OCI-LY3 (cell line): ENCODE measurements at regions not wholly inside any gene's neighbourhood (a gene's known extent, or its start where the extent isn't known, plus 50 kb on each side); places are given as distances from the start of the nearest gene placed in this dataset.

Source experiments
- H2AFZ ChIP-seq: fragments of 200-600, 300-600 bp; shearing (Covaris generic); 2 replicates; pipeline ENCODE4 v1.6.0; 2014; ENCODE audit warnings: antibody characterized with exemption, low read depth, low read length
- H3K27ac ChIP-seq: fragments of 200-600, 300-600 bp; sonication (generic); 2 replicates; pipeline ENCODE4 v1.5.1; 2014; ENCODE audit warnings: mild to moderate bottlenecking, low read length, moderate library complexity, mixed read lengths
- H3K27me3 ChIP-seq: fragments of 200-600, 300-600 bp; sonication (generic); 2 replicates; pipeline ENCODE4 v1.6.1; 2014; ENCODE audit warnings: low read depth, low read length, mixed read lengths
- H3K36me3 ChIP-seq: fragments of 200-600, 300-600 bp; sonication (generic); replicated peaks from 2 replicates; pipeline ENCODE3; 2014; ENCODE audit warnings: low read depth, low read length, mixed read lengths
- H3K4me1 ChIP-seq: fragments of 300-600, 200-600 bp; sonication (generic); 2 replicates; pipeline ENCODE4 v1.6.1; 2014; ENCODE audit warnings: low read length, mixed read lengths
- H3K4me2 ChIP-seq: fragments of 200-600, 300-600 bp; sonication (generic); 2 replicates; pipeline ENCODE4 v1.6.1; 2014; ENCODE audit warnings: low read length, mixed read lengths
- H3K4me3 ChIP-seq: fragments of 300-600, 200-600 bp; sonication (generic); 2 replicates; pipeline ENCODE4 v1.5.1; 2014; ENCODE audit warnings: antibody characterized with exemption, mild to moderate bottlenecking, low read length, moderate library complexity
- H3K79me2 ChIP-seq: fragments of 300-600, 200-600 bp; shearing (Covaris generic); 2 replicates; pipeline ENCODE4 v1.6.1; 2014; ENCODE audit warnings: mild to moderate bottlenecking, low read length, mixed read lengths
- H3K9ac ChIP-seq: fragments of 300-600, 200-600 bp; shearing (Covaris generic); 2 replicates; pipeline ENCODE4 v1.6.0; 2014; ENCODE audit warnings: mild to moderate bottlenecking, low read length, moderate library complexity
- H3K9me3 ChIP-seq: fragments of 200-600, 300-600 bp; shearing (Covaris generic); 2 replicates; pipeline ENCODE4 v1.6.1; 2014; ENCODE audit warnings: low read length, mixed read lengths; ENCODE audit not compliant: insufficient read depth
- H4K20me1 ChIP-seq: fragments of 200-600, 300-600 bp; sonication (generic); 2 replicates; pipeline ENCODE4 v1.6.1; 2016; ENCODE audit warnings: low read length, mixed read lengths; ENCODE audit not compliant: insufficient read depth
- EZH2phosphoT487 ChIP-seq: fragments of 200-600 bp; shearing (Covaris generic); IDR thresholded peaks from 2 replicates; pipeline ENCODE4 v1.6.1; 2018; ENCODE audit warnings: antibody characterized with exemption, mixed run types, low read depth
- TF ChIP-seq, protein P1 (sequence below): fragments of 200-600, 300-600 bp; sonication (generic); IDR thresholded peaks from 2 replicates; pipeline ENCODE4 v1.5.1; 2014; ENCODE audit warnings: antibody characterized with exemption, low read length, low read depth

DNA sequence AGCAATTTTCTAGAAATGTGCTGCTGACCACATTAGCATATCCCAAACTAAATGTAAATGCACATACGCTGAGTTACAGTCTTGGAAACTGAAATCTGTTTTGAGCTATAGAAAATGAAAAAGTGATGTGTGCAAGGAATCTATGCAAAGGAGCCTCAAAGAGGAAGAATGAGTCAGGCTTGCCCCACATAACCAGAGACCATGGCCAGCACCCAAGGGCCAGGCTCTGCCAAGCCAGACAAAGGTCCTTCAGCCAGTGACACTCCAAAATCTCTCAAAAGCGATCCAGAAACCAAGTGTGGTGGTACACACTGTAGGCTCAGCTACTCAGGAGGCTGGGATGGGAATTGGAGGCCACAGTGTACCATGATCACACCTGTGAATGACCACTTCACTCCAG lies 195.2 kb downstream of the TOMM20 start:
- no peaks in the 10 kb centered on the region for H3K9me3 ChIP-seq
- no peaks in the 10 kb centered on the region for H3K36me3 ChIP-seq
- peak overlapping the region; percentile 86 for H3K4me2 ChIP-seq
- peak overlapping the region; percentile 84 for H3K27ac ChIP-seq
- H3K79me2 ChIP-seq: no peaks in the 10 kb centered on the region
- peak overlapping the region; percentile 64 for H3K9ac ChIP-seq
- peak overlapping the region; percentile 61 for H3K4me3 ChIP-seq
- H4K20me1 ChIP-seq: no peaks in the 10 kb centered on the region
- no peak overlapping the region for H2AFZ ChIP-seq
- H3K4me1 ChIP-seq: peaks cover 48% of the 10 kb centered on the region
- H3K27me3 ChIP-seq: peaks cover 20% of the 10 kb centered on the region
- no peak for TF ChIP-seq EZH2phosphoT487
- TF ChIP-seq, protein P1, sequence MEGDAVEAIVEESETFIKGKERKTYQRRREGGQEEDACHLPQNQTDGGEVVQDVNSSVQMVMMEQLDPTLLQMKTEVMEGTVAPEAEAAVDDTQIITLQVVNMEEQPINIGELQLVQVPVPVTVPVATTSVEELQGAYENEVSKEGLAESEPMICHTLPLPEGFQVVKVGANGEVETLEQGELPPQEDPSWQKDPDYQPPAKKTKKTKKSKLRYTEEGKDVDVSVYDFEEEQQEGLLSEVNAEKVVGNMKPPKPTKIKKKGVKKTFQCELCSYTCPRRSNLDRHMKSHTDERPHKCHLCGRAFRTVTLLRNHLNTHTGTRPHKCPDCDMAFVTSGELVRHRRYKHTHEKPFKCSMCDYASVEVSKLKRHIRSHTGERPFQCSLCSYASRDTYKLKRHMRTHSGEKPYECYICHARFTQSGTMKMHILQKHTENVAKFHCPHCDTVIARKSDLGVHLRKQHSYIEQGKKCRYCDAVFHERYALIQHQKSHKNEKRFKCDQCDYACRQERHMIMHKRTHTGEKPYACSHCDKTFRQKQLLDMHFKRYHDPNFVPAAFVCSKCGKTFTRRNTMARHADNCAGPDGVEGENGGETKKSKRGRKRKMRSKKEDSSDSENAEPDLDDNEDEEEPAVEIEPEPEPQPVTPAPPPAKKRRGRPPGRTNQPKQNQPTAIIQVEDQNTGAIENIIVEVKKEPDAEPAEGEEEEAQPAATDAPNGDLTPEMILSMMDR: no peak

DNA sequence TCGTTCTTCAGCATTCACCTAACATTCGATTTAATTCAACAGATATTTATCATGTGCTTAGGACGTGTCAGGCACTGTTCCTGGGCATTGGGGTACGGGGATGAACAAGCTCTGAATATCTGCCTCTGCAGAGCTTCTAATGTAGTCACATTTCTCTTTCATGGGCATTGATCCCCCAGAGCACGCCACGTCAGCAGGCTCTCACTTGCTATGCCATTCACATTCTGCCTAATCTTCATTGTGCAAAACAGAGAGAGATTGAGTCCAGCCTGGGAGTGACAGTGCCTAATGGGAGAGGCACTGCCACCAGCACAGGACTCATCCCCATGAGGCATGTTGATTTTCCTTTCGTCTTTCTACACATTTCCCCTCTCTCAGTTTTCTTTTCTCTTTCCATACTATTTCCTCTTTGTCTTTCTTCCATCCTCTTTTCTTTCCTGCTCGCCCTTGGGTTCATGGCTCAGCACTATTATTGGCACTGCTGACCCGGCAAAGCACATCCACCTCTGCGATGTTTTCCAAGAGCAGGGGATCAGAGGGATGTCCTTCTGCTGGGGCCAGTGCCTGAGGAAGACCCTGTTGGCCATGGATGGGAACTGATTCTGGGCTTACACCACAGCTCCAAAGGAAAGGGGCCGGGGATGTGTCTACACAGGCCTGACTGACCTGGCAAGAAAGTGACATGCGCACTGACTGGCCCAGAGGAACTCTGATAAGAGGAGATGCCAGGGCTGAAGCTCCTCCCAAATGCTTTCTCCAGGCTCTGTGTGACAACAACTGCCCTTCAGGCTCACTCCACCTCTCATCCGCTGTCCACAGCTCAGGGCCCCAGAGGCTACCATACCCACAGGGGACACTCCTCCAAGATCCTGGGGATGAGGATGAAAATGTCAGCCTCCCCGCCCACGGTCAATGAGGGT lies 195.9 kb downstream of the TOMM20 start:
- H3K27me3 ChIP-seq: peaks cover 27% of the 10 kb centered on the region
- peak overlapping the region; percentile 60 for H3K9ac ChIP-seq
- no peaks in the 10 kb centered on the region for H3K36me3 ChIP-seq
- H4K20me1 ChIP-seq: no peaks in the 10 kb centered on the region
- H3K4me1 ChIP-seq: peaks cover 55% of the 10 kb centered on the region
- H3K27ac ChIP-seq: peak overlapping the region; percentile 84
- H3K4me3 ChIP-seq: peak overlapping the region; percentile 61
- H3K9me3 ChIP-seq: no peaks in the 10 kb centered on the region
- TF ChIP-seq EZH2phosphoT487: no peak
- TF ChIP-seq, protein P1: no peak
- peak overlapping the region; percentile 22; the same call in 1 of the 2 replicates for H2AFZ ChIP-seq
- H3K79me2 ChIP-seq: no peaks in the 10 kb centered on the region
- H3K4me2 ChIP-seq: peak overlapping the region; percentile 86

DNA sequence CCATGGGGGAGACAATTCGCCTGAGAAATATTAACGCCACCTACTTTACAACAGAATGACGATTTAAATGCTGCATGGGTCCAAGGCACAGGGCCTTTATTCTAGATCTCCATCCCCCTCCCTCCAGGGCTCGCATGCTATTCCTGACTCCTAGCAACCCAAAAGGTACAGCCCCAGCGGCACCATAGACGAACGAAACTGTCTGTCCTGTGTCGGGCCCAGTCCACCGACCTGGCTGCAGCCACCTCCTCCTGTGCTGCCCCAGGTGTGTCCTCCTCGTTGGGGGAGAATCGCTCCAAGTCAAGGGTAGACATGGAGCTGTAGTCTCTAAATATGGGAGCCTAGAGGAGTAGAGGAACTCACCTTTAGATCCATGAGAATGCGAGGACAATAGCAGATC lies 196.5 kb downstream of the TOMM20 start:
- Histone ChIP-seq H3K36me3 (no peaks in the 10 kb centered on the region), H3K9me3 (no peaks in the 10 kb centered on the region), H3K4me1 (peaks cover 62% of the 10 kb centered on the region), H3K27me3 (peaks cover 34% of the 10 kb centered on the region), H3K4me3 (peak overlapping the region; percentile 61), H3K4me2 (peak overlapping the region; percentile 86), H3K9ac (peak overlapping the region; percentile 60), H2AFZ (peak overlapping the region; percentile 22; the same call in 1 of the 2 replicates), H3K27ac (peak overlapping the region; percentile 84), H4K20me1 (no peaks in the 10 kb centered on the region), H3K79me2 (no peaks in the 10 kb centered on the region)
- TF ChIP-seq EZH2phosphoT487: no peak
- TF ChIP-seq, protein P1: 0 out of 2 replicates have a peak, but pooled peaks have one; percentile 4

DNA sequence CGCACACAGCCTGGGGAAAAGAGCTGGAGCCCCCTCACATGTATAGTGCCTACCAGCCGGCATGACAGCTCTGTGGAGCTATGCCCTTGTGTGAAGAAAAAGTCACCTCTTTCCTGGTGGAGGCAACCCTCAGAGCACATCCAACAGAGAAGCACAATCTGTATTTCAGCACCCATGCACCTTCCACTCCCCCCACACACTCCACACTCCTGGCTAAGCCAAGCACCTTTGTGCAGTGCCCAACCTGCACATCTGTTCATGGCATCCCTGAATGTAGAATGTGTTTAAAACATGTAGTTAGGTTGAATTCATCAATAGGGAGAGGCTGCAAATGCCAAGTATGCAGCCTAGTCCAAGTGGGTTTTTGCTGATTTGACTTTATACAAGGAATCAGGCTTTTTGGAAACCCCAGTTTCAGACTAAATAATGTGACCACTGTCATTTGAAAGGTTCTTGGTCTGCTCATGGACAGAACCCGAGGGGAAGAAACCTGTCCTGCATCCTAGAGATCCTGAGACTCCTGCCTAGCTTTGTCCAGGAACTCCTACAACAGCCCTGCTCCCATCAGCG lies 197.1 kb downstream of the TOMM20 start:
- Histone ChIP-seq H2AFZ (no peak overlapping the region), H3K4me1 (peaks cover 68% of the 10 kb centered on the region), H3K4me2 (peak overlapping the region; percentile 86), H3K9ac (peak overlapping the region; percentile 60; the same call in 1 of the 2 replicates), H3K4me3 (peak overlapping the region; percentile 61), H3K27me3 (peaks cover 38% of the 10 kb centered on the region), H3K9me3 (no peaks in the 10 kb centered on the region), H3K27ac (no peak overlapping the region), H4K20me1 (no peaks in the 10 kb centered on the region), H3K36me3 (no peaks in the 10 kb centered on the region), H3K79me2 (no peaks in the 10 kb centered on the region)
- no peak for TF ChIP-seq EZH2phosphoT487
- TF ChIP-seq, protein P1: no peak
